Keratinocyte (primary cell): ENCODE measurements at regions not wholly inside any gene's neighbourhood (a gene's known extent, or its start where the extent isn't known, plus 50 kb on each side); places are given as distances from the start of the nearest gene placed in this dataset.

Experiments used
- CTCF ChIP-seq, 3 experiments: IDR thresholded peaks in 1 of 3; conservative IDR thresholded peaks in 1 of 3; optimal IDR thresholded peaks in 1 of 3; 2 replicates in 2 of 3; 3 replicates in 1 of 3; pipeline versions ENCODE3 to v1.5.1; 2011; ENCODE audit warnings: low read length in 3 of 3, mild to moderate bottlenecking in 3 of 3, moderate library complexity in 2 of 3, control low read depth in 1 of 3, inconsistent platforms in 1 of 3; ENCODE audit not compliant: insufficient read depth in 2 of 3; ENCODE audit errors: extremely low read depth in 1 of 3
- EZH2 ChIP-seq: IDR thresholded peaks from one replicate; pipeline ENCODE4 v1.6.1; 2012; ENCODE audit warnings: inconsistent platforms, mild to moderate bottlenecking, low read length, moderate library complexity

- TF ChIP-seq CTCF (optimal IDR thresholded peaks at IDR 0.05 in 1 of 3, IDR thresholded peaks at IDR 0.05 in 1 of 3, conservative IDR thresholded peaks at IDR 0.05 in 1 of 3; ENCODE audit: extremely low read depth in 1 of 3, insufficient read depth in 2 of 3, low read length in 3 of 3) (no peak), EZH2 (no peak)
Measured at GRCh38 chr2:146094185-146094584, 1574.3 kb upstream of the ZEB2 start.
